Thyroid gland (tissue), 4 donors: ENCODE measurements at regions not wholly inside any gene's neighbourhood (a gene's known extent, or its start where the extent isn't known, plus 50 kb on each side); places are given as distances from the start of the nearest gene placed in this dataset.

Experiments used
- POLR2A ChIP-seq, 2 donors: fragments of 450-650 bp; IDR thresholded peaks; one replicate each; pipeline ENCODE4 v1.6.1; 2017; ENCODE audit warnings: antibody characterized with exemption in 2 of 2, mild to moderate bottlenecking in 2 of 2, moderate library complexity in 1 of 2
- TF ChIP-seq, protein P1 (sequence below), 6 experiments: fragments of 200-600 bp in 3 of 6; fragments of 450-650 bp in 3 of 6; sonication (generic) in 3 of 6; IDR thresholded peaks; one replicate each; pipeline ENCODE4 v1.5.1; 2016 to 2019; ENCODE audit warnings: antibody characterized with exemption in 6 of 6, mild to moderate bottlenecking in 2 of 6, inconsistent platforms in 1 of 6, moderate library complexity in 1 of 6

DNA sequence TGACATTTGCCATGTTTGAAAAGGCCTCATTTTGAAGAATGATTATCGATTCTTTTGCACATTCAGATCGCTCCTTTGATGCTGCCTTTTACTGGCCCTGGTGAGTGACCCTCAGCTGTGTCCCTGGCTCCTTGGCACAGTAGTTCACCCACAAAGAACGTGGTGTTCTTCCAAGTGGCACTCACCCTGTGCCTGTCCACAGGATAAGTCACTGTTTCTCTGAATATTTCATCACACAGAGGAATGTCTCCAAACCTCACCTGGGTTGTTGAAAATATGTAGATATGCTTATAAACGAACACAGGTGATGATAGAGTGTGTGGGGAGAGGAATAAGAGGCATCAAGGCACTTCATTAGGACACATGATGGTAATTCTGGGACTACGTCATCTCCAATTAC, 810.7 kb downstream of the CCSER2 start:
- TF ChIP-seq, protein P1, sequence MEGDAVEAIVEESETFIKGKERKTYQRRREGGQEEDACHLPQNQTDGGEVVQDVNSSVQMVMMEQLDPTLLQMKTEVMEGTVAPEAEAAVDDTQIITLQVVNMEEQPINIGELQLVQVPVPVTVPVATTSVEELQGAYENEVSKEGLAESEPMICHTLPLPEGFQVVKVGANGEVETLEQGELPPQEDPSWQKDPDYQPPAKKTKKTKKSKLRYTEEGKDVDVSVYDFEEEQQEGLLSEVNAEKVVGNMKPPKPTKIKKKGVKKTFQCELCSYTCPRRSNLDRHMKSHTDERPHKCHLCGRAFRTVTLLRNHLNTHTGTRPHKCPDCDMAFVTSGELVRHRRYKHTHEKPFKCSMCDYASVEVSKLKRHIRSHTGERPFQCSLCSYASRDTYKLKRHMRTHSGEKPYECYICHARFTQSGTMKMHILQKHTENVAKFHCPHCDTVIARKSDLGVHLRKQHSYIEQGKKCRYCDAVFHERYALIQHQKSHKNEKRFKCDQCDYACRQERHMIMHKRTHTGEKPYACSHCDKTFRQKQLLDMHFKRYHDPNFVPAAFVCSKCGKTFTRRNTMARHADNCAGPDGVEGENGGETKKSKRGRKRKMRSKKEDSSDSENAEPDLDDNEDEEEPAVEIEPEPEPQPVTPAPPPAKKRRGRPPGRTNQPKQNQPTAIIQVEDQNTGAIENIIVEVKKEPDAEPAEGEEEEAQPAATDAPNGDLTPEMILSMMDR (IDR thresholded peaks at IDR 0.05), result no peak
- no peak for TF ChIP-seq POLR2A (IDR thresholded peaks at IDR 0.05)
